DOHH2 (cell line): ENCODE measurements at regions not wholly inside any gene's neighbourhood (a gene's known extent, or its start where the extent isn't known, plus 50 kb on each side); places are given as distances from the start of the nearest gene placed in this dataset.

Experiments used
- H3F3A ChIP-seq: fragments of 200-600 bp; sonication (generic), shearing (Covaris generic); 2 replicates; pipeline ENCODE4 v1.6.0; 2016; ENCODE audit warnings: antibody characterized with exemption, mild to moderate bottlenecking; ENCODE audit not compliant: control insufficient read depth, insufficient read depth
- H3K27ac ChIP-seq: fragments of 200-600 bp; sonication (generic); 2 replicates; pipeline ENCODE4 v1.5.1; 2014; ENCODE audit warnings: low read depth, mild to moderate bottlenecking, low read length, moderate library complexity
- H3K27me3 ChIP-seq: fragments of 200-600 bp; sonication (generic); 2 replicates; pipeline ENCODE4 v1.6.1; 2014; ENCODE audit warnings: mild to moderate bottlenecking, low read length, mixed read lengths; ENCODE audit not compliant: control insufficient read depth
- H3K36me3 ChIP-seq: fragments of 200-600 bp; sonication (generic); 2 replicates; pipeline ENCODE4 v1.6.1; 2014; ENCODE audit warnings: mild to moderate bottlenecking, low read length, moderate library complexity, mixed read lengths; ENCODE audit not compliant: control insufficient read depth
- H3K4me1 ChIP-seq: fragments of 200-600 bp; sonication (generic); 2 replicates; pipeline ENCODE4 v1.6.1; 2014; ENCODE audit warnings: mild to moderate bottlenecking, low read length, mixed read lengths; ENCODE audit not compliant: control insufficient read depth
- H3K4me2 ChIP-seq: fragments of 200-600 bp; sonication (generic); 2 replicates; pipeline ENCODE4 v1.6.0; 2014; ENCODE audit warnings: mild to moderate bottlenecking, low read length, moderate library complexity
- H3K4me3 ChIP-seq: fragments of 200-600 bp; sonication (generic); 2 replicates; pipeline ENCODE4 v1.5.1; 2014; ENCODE audit warnings: mild to moderate bottlenecking, low read length, mixed read lengths
- H3K79me2 ChIP-seq: fragments of 200-600 bp; sonication (generic); 2 replicates; pipeline ENCODE4 v1.6.1; 2014; ENCODE audit warnings: mild to moderate bottlenecking, low read length, mixed read lengths; ENCODE audit not compliant: control insufficient read depth
- H3K9me2 ChIP-seq: fragments of 200-600 bp; sonication (generic); replicated peaks from 2 replicates; pipeline ENCODE4 v1.6.1; 2014; ENCODE audit warnings: mild to moderate bottlenecking, low read length, mixed read lengths; ENCODE audit not compliant: control insufficient read depth
- H3K9me3 ChIP-seq: fragments of 200-600 bp; sonication (generic); 2 replicates; pipeline ENCODE4 v1.6.1; 2014; ENCODE audit warnings: antibody characterized with exemption, low read length, mixed read lengths; ENCODE audit not compliant: control insufficient read depth, insufficient read depth
- H4K20me1 ChIP-seq: fragments of 200-600 bp; sonication (generic); 2 replicates; pipeline ENCODE4 v1.6.0; 2014; ENCODE audit warnings: low read depth, mild to moderate bottlenecking, antibody characterized with exemption, low read length, moderate library complexity; ENCODE audit not compliant: control insufficient read depth, insufficient read depth
- EZH2phosphoT487 ChIP-seq: fragments of 200-600 bp; sonication (generic); IDR thresholded peaks from 2 replicates; pipeline ENCODE4 v1.6.1; 2017; ENCODE audit warnings: borderline replicate concordance, mild to moderate bottlenecking, antibody characterized with exemption, low read length, moderate library complexity, mixed read lengths
- TF ChIP-seq, protein P1 (sequence below): fragments of 200-600 bp; sonication (generic); IDR thresholded peaks from one replicate; pipeline ENCODE4 v1.5.1; 2014; ENCODE audit warnings: antibody characterized with exemption, mild to moderate bottlenecking, low read depth, low read length; ENCODE audit not compliant: poor library complexity, severe bottlenecking

DNA sequence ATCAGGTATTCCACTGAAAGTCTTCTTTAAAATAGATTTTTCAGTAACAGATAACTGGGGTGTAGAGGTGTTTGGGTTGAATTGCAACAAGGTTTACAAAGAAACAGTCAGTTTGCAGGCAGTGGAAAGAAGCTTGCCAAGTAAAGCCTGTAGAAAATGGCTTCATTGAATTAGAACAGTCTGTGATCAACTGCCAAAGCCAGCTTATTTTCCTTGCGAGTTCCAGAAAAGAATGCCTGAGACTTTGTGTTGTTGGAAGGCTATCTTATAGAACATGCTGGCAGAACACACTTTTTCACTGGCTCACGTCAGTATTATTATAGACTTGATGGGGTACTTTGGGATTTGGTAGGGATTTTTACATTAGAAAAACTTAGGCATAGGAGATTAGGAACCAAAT, 601.0 kb downstream of the XIRP2 start:
- H3K27me3 ChIP-seq, result no peaks in the 10 kb centered on the region
- no peak overlapping the region for H3K4me3 ChIP-seq
- no peaks in the 10 kb centered on the region for H3K79me2 ChIP-seq
- H3K4me2 ChIP-seq, result no peak overlapping the region
- H4K20me1 ChIP-seq, result no peaks in the 10 kb centered on the region
- H3K4me1 ChIP-seq, result no peaks in the 10 kb centered on the region
- no peak for TF ChIP-seq EZH2phosphoT487
- TF ChIP-seq, protein P1, sequence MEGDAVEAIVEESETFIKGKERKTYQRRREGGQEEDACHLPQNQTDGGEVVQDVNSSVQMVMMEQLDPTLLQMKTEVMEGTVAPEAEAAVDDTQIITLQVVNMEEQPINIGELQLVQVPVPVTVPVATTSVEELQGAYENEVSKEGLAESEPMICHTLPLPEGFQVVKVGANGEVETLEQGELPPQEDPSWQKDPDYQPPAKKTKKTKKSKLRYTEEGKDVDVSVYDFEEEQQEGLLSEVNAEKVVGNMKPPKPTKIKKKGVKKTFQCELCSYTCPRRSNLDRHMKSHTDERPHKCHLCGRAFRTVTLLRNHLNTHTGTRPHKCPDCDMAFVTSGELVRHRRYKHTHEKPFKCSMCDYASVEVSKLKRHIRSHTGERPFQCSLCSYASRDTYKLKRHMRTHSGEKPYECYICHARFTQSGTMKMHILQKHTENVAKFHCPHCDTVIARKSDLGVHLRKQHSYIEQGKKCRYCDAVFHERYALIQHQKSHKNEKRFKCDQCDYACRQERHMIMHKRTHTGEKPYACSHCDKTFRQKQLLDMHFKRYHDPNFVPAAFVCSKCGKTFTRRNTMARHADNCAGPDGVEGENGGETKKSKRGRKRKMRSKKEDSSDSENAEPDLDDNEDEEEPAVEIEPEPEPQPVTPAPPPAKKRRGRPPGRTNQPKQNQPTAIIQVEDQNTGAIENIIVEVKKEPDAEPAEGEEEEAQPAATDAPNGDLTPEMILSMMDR, result no peak
- no peaks in the 10 kb centered on the region for H3K36me3 ChIP-seq
- H3K9me2 ChIP-seq, result no peaks in the 10 kb centered on the region
- no peak overlapping the region for H3K27ac ChIP-seq
- no peaks in the 10 kb centered on the region for H3F3A ChIP-seq
- H3K9me3 ChIP-seq, result no peaks in the 10 kb centered on the region

GRCh38 chr2:167487728-167488127, 599.4 kb downstream of the XIRP2 start:
- Histone ChIP-seq H4K20me1 (no peaks in the 10 kb centered on the region), H3K79me2 (no peaks in the 10 kb centered on the region), H3K36me3 (no peaks in the 10 kb centered on the region), H3K9me2 (no peaks in the 10 kb centered on the region), H3K4me1 (no peaks in the 10 kb centered on the region), H3K27ac (no peak overlapping the region), H3K4me3 (no peak overlapping the region), H3K4me2 (no peak overlapping the region), H3F3A (no peaks in the 10 kb centered on the region), H3K27me3 (no peaks in the 10 kb centered on the region), H3K9me3 (no peaks in the 10 kb centered on the region)
- TF ChIP-seq, protein P1, result no peak
- TF ChIP-seq EZH2phosphoT487, result no peak

DNA sequence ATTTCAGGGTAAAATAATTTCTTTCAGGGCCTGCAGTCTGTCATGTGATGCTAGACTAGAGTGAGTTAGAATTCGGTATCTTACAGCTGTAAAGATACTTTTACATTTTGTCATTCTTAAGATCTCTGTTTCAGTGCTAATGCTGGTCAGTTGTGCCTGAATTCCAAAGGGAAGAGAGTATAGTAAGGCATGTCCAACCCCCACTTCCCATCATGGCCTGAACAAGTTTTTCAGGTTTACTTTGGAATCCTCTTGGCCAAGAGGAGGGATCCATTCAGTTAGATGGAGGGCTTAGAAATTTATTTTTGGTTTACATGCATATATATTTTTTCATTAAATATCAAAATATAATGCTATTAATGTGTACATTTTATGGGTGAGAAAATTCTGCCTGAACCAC, 596.6 kb downstream of the XIRP2 start:
- H3K9me2 ChIP-seq, result no peaks in the 10 kb centered on the region
- H3K9me3 ChIP-seq, result no peaks in the 10 kb centered on the region
- no peaks in the 10 kb centered on the region for H4K20me1 ChIP-seq
- no peaks in the 10 kb centered on the region for H3F3A ChIP-seq
- H3K27me3 ChIP-seq, result no peaks in the 10 kb centered on the region
- no peak overlapping the region for H3K4me3 ChIP-seq
- no peaks in the 10 kb centered on the region for H3K79me2 ChIP-seq
- H3K36me3 ChIP-seq, result no peaks in the 10 kb centered on the region
- no peak overlapping the region for H3K4me2 ChIP-seq
- H3K4me1 ChIP-seq, result no peaks in the 10 kb centered on the region
- no peak overlapping the region for H3K27ac ChIP-seq
- TF ChIP-seq, protein P1, result no peak
- TF ChIP-seq EZH2phosphoT487, result no peak

- Histone ChIP-seq H3K9me3 (no peaks in the 10 kb centered on the region), H3K4me3 (no peak overlapping the region), H3K4me2 (no peak overlapping the region), H3K27ac (no peak overlapping the region), H3K79me2 (no peaks in the 10 kb centered on the region), H3K36me3 (no peaks in the 10 kb centered on the region), H3F3A (no peaks in the 10 kb centered on the region), H4K20me1 (no peaks in the 10 kb centered on the region), H3K4me1 (no peaks in the 10 kb centered on the region), H3K27me3 (no peaks in the 10 kb centered on the region), H3K9me2 (no peaks in the 10 kb centered on the region)
- TF ChIP-seq EZH2phosphoT487, result no peak
- TF ChIP-seq, protein P1, result no peak
Observed at GRCh38 chr2:167480986-167481309, 592.7 kb downstream of the XIRP2 start.
